ENCODE measurements at regions not wholly inside any gene's neighbourhood (a gene's known extent, or its start where the extent isn't known, plus 50 kb on each side); places are given as distances from the start of the nearest gene placed in this dataset.

GRCh38 chr1:193660428-193660827 lies 474.0 kb upstream of the B3GALT2 start:
- no peaks in the 10 kb centered on the region for H3K27me3 Mint-ChIP-seq (ENCODE audit: insufficient read depth)
- 89% methylated on average over 1 of the region's 1 CpG; no CpG with 5 or more reads in 1 of the 2 experiments for WGBS, 2 experiments (ENCODE audit: insufficient coverage in 1 of 2, insufficient read length in 1 of 2)
- no peak overlapping the region for H3K27ac Mint-ChIP-seq
- H3K4me3 ChIP-seq (ENCODE audit: low read length) = no peak overlapping the region
- no peak for TF ChIP-seq CTCF (conservative IDR thresholded peaks at IDR 0.05)
- no peaks in the 10 kb centered on the region for H3K27me3 ChIP-seq (ENCODE audit: control insufficient read depth, insufficient read depth, low read length, poor library complexity, severe bottlenecking)
- H3K9ac ChIP-seq (ENCODE audit: extremely low read depth, low read length, poor library complexity, severe bottlenecking) = no peak overlapping the region
- no peaks in the 10 kb centered on the region for H3K4me1 Mint-ChIP-seq
- H3K27ac ChIP-seq (ENCODE audit: low read depth, low read length) = no peak overlapping the region
- H3K9me3 Mint-ChIP-seq = no peaks in the 10 kb centered on the region
- H3K4me3 Mint-ChIP-seq = no peak overlapping the region
- DNase-seq = no peak
- no peaks in the 10 kb centered on the region for H3K4me1 ChIP-seq (ENCODE audit: control insufficient read depth, insufficient read depth, low read length)
- no peaks in the 10 kb centered on the region for H3K9me3 ChIP-seq (ENCODE audit: control insufficient read depth, low read length)
- no peaks in the 10 kb centered on the region for H3K36me3 Mint-ChIP-seq (ENCODE audit: low read depth)
- H3K36me3 ChIP-seq (ENCODE audit: control insufficient read depth, insufficient read depth, low read length) = no peaks in the 10 kb centered on the region

DNA sequence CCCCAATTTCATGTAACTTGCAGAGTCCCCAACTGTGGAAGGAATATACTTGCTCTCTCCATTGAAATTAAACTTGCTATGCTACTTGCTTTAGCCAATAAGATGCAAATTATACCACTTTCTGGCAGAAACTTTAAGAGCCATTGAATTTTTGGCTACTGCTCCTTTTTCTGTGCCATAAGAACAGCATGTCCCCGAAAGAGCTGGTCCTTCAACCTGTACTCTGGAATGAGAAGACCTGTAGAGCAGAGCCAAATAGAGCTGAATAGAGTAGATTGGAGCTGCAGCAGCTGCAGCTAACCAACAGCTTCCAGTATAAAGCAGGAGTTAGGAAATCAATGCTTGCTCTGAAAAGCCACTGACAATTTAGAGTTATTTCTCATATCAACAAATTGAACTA lies 472.3 kb upstream of the B3GALT2 start:
- Mint-ChIP-seq H3K36me3 (ENCODE audit: low read depth) (no peaks in the 10 kb centered on the region), H3K27ac (no peak overlapping the region), H3K4me1 (peaks cover 2% of the 10 kb centered on the region), H3K27me3 (ENCODE audit: insufficient read depth) (no peaks in the 10 kb centered on the region), H3K4me3 (no peak overlapping the region), H3K9me3 (no peaks in the 10 kb centered on the region)
- 95% methylated on average over 1 of the region's 1 CpG; no CpG with 5 or more reads in 1 of the 2 experiments for WGBS, 2 experiments (ENCODE audit: insufficient coverage in 1 of 2, insufficient read length in 1 of 2)
- Histone ChIP-seq H3K4me3 (ENCODE audit: low read length) (no peak overlapping the region), H3K36me3 (ENCODE audit: control insufficient read depth, insufficient read depth, low read length) (no peaks in the 10 kb centered on the region), H3K4me1 (ENCODE audit: control insufficient read depth, insufficient read depth, low read length) (no peaks in the 10 kb centered on the region), H3K27me3 (ENCODE audit: control insufficient read depth, insufficient read depth, low read length, poor library complexity, severe bottlenecking) (no peaks in the 10 kb centered on the region), H3K27ac (ENCODE audit: low read depth, low read length) (no peak overlapping the region), H3K9ac (ENCODE audit: extremely low read depth, low read length, poor library complexity, severe bottlenecking) (no peak overlapping the region), H3K9me3 (ENCODE audit: control insufficient read depth, low read length) (peaks cover 7% of the 10 kb centered on the region)
- no peak for DNase-seq
- no peak for TF ChIP-seq CTCF (conservative IDR thresholded peaks at IDR 0.05)

- Mint-ChIP-seq H3K36me3 (ENCODE audit: low read depth) (no peaks in the 10 kb centered on the region), H3K27me3 (ENCODE audit: insufficient read depth) (no peaks in the 10 kb centered on the region), H3K4me1 (peaks cover 2% of the 10 kb centered on the region), H3K4me3 (no peak overlapping the region), H3K9me3 (no peaks in the 10 kb centered on the region), H3K27ac (no peak overlapping the region)
- Histone ChIP-seq H3K4me1 (ENCODE audit: control insufficient read depth, insufficient read depth, low read length) (no peaks in the 10 kb centered on the region), H3K9ac (ENCODE audit: extremely low read depth, low read length, poor library complexity, severe bottlenecking) (no peak overlapping the region), H3K4me3 (ENCODE audit: low read length) (no peak overlapping the region), H3K9me3 (ENCODE audit: control insufficient read depth, low read length) (peaks cover 11% of the 10 kb centered on the region), H3K27me3 (ENCODE audit: control insufficient read depth, insufficient read depth, low read length, poor library complexity, severe bottlenecking) (no peaks in the 10 kb centered on the region), H3K27ac (ENCODE audit: low read depth, low read length) (no peak overlapping the region), H3K36me3 (ENCODE audit: control insufficient read depth, insufficient read depth, low read length) (no peaks in the 10 kb centered on the region)
- no peak for TF ChIP-seq CTCF (conservative IDR thresholded peaks at IDR 0.05)
- DNase-seq = no peak
- WGBS, 2 experiments (ENCODE audit: insufficient coverage in 1 of 2, insufficient read length in 1 of 2) = 90 to 100% methylated on average over 1 of the region's 1 CpG
These were observed 471.7 kb upstream of the B3GALT2 start for GRCh38 chr1:193658081-193658480.
